ENCODE measurements at regions not wholly inside any gene's neighbourhood (a gene's known extent, or its start where the extent isn't known, plus 50 kb on each side); places are given as distances from the start of the nearest gene placed in this dataset.

DNA sequence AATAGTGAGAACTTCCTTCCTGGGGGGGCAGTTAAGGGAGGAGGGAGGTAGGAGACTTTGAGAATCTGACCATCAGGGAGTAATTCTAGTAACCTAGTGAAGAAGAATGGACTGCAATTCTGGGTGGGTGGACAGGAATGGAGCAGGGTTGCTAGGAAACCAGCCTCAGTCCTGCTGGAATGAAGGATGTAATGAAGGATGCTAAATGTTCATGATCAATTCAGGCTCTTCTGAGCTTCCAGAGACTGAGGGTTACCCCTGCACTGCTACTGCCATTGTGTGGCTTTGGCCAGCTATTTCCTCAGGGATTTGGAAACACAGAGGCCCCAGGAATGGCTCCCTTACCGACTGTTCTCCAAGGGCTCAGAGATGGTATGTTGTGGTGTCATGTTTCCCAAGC lies 116.4 kb downstream of the UTP18 start:
- TF ChIP-seq, protein P1, sequence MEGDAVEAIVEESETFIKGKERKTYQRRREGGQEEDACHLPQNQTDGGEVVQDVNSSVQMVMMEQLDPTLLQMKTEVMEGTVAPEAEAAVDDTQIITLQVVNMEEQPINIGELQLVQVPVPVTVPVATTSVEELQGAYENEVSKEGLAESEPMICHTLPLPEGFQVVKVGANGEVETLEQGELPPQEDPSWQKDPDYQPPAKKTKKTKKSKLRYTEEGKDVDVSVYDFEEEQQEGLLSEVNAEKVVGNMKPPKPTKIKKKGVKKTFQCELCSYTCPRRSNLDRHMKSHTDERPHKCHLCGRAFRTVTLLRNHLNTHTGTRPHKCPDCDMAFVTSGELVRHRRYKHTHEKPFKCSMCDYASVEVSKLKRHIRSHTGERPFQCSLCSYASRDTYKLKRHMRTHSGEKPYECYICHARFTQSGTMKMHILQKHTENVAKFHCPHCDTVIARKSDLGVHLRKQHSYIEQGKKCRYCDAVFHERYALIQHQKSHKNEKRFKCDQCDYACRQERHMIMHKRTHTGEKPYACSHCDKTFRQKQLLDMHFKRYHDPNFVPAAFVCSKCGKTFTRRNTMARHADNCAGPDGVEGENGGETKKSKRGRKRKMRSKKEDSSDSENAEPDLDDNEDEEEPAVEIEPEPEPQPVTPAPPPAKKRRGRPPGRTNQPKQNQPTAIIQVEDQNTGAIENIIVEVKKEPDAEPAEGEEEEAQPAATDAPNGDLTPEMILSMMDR (IDR thresholded peaks at IDR 0.05; ENCODE audit: insufficient read depth, low read length, poor library complexity, severe bottlenecking), result no peak
- TF ChIP-seq EZH2phosphoT487 (conservative IDR thresholded peaks at IDR 0.05; ENCODE audit: low read length), result no peak
